GM12878 (cell line): ENCODE measurements at regions not wholly inside any gene's neighbourhood (a gene's known extent, or its start where the extent isn't known, plus 50 kb on each side); places are given as distances from the start of the nearest gene placed in this dataset.

Experiments used
- ATAC-seq: fragments of 200-7000 bp; cut with Tn5 transposase; 3 replicates; pipeline ENCODE4 v1.9.1; 2020; ENCODE audit warnings: mild to moderate bottlenecking, moderate library complexity
- BruUV-seq: library from RNA; stranded (reverse); fragments of 400-500 nt; replicated peaks from 2 replicates; lab custom pipeline; 2021; lab: Mats Ljungman, UMichigan
- CTCF ChIA-PET: fragments of 300-600 bp; sonication (Branson Sonifier 250); formaldehyde crosslinking; extraction: SDS; loops from one replicate; lab custom pipeline; 2021; ENCODE audit warnings: inconsistent platforms; lab: Yijun Ruan, JAX
- POLR2A ChIA-PET: fragments of 350-600 bp; formaldehyde crosslinking; extraction: SDS; loops from one replicate; lab custom pipeline; 2021; ENCODE audit warnings: inconsistent platforms; lab: Charles Lee
- RAD21 ChIA-PET: fragments of 300-600 bp; sonication (Branson Sonifier 250); formaldehyde crosslinking; loops from one replicate; lab custom pipeline; 2023; ENCODE audit warnings: antibody characterized with exemption; ENCODE audit not compliant: unreplicated experiment; lab: Charles Lee
- SMC1A ChIA-PET: fragments of 300-600 bp; sonication (Branson Sonifier 250); formaldehyde crosslinking; loops from one replicate; lab custom pipeline; 2023; ENCODE audit not compliant: unreplicated experiment, uncharacterized antibody; lab: Charles Lee
- DNase-seq: peaks from one replicate; pipeline ENCODE4 v3.0.0-alpha.2; 2011; ENCODE audit warnings: low read depth, low spot score
- FAIRE-seq: peaks from 3 replicates; lab custom pipeline; 2011; peaks lifted over from hg19 to GRCh38; lab: Jason Lieb, UNC
- H2AFZ ChIP-seq: 2 replicates; pipeline ENCODE4 v1.6.0; 2011; ENCODE audit warnings: low read depth, low read length, control low read depth; ENCODE audit not compliant: control insufficient read depth
- H3K27ac ChIP-seq: 2 replicates; pipeline ENCODE4 v1.5.1; 2011; ENCODE audit warnings: control low read depth; ENCODE audit not compliant: control insufficient read depth, insufficient read depth
- H3K27me3 ChIP-seq, 2 experiments: replicated peaks in 1 of 2; 2 replicates each; pipeline versions ENCODE4 v1.6.0 to v1.6.1; 2011; ENCODE audit warnings: low read length in 1 of 2; ENCODE audit not compliant: control insufficient read depth in 2 of 2, insufficient read depth in 2 of 2
- H3K36me3 ChIP-seq, 2 experiments: 2 replicates each; pipeline ENCODE4 v1.5.1; 2011; ENCODE audit warnings: low read length in 1 of 2; ENCODE audit not compliant: control insufficient read depth in 2 of 2, insufficient read depth in 2 of 2
- H3K4me1 ChIP-seq: 2 replicates; pipeline ENCODE4 v1.6.1; 2011; ENCODE audit warnings: mild to moderate bottlenecking, low read length, moderate library complexity, mixed read lengths; ENCODE audit not compliant: control insufficient read depth, insufficient read depth
- H3K4me2 ChIP-seq: 2 replicates; pipeline ENCODE4 v1.6.0; 2011; ENCODE audit warnings: control low read depth; ENCODE audit not compliant: control insufficient read depth, insufficient read depth
- H3K4me3 ChIP-seq: fragments of 200-600 bp; sonication (generic); 2 replicates; pipeline ENCODE4 v1.5.1; 2016
- H3K79me2 ChIP-seq: 2 replicates; pipeline ENCODE4 v1.6.0; 2011; ENCODE audit warnings: low read length; ENCODE audit not compliant: control insufficient read depth, insufficient read depth
- H3K9ac ChIP-seq: 2 replicates; pipeline ENCODE4 v1.8.0; 2011; ENCODE audit warnings: low read length, control low read depth, mixed read lengths; ENCODE audit not compliant: control insufficient read depth, insufficient read depth
- H3K9me3 ChIP-seq: replicated peaks from 3 replicates; pipeline ENCODE4 v1.5.1; 2011; ENCODE audit warnings: mild to moderate bottlenecking, low read length; ENCODE audit not compliant: control insufficient read depth, insufficient read depth
- H4K20me1 ChIP-seq: 2 replicates; pipeline ENCODE4 v1.6.0; 2011; ENCODE audit not compliant: control insufficient read depth, insufficient read depth
- BCL3 ChIP-seq: IDR thresholded peaks from 2 replicates; pipeline ENCODE4 v1.6.1; 2011; ENCODE audit warnings: borderline replicate concordance, low read depth, mild to moderate bottlenecking, moderate library complexity, low read length; ENCODE audit not compliant: insufficient read depth, poor library complexity, severe bottlenecking
- BRCA1 ChIP-seq: IDR thresholded peaks from 2 replicates; pipeline ENCODE4 v1.6.1; 2011; ENCODE audit warnings: low read depth, low read length, improper control_type of control experiment
- ELK1 ChIP-seq: IDR thresholded peaks from 2 replicates; pipeline ENCODE4 v1.6.1; 2012; ENCODE audit warnings: low read depth, low read length, improper control_type of control experiment
- GATAD2B ChIP-seq: fragments of 450-650 bp; conservative IDR thresholded peaks from 2 replicates; pipeline ENCODE4 v1.6.1; 2017; ENCODE audit warnings: low read depth, mild to moderate bottlenecking, moderate library complexity
- KDM1A ChIP-seq: fragments of 200-600 bp; sonication (generic); IDR thresholded peaks from 2 replicates; pipeline ENCODE4 v1.6.1; 2016; ENCODE audit warnings: borderline replicate concordance
- MLLT1 ChIP-seq: fragments of 450-650 bp; IDR thresholded peaks from 2 replicates; pipeline ENCODE4 v1.6.1; 2016; ENCODE audit warnings: mild to moderate bottlenecking
- NR2C1 ChIP-seq: fragments of 450-650 bp; IDR thresholded peaks from 2 replicates; pipeline ENCODE4 v1.6.1; 2017; ENCODE audit warnings: antibody characterized with exemption, mild to moderate bottlenecking, moderate library complexity
- PBX3 ChIP-seq: IDR thresholded peaks from 2 replicates; pipeline ENCODE4 v1.6.1; 2011; ENCODE audit warnings: mild to moderate bottlenecking, low read depth, low read length, moderate library complexity; ENCODE audit not compliant: insufficient replicate concordance
- RCOR1 ChIP-seq: conservative IDR thresholded peaks from 2 replicates; pipeline ENCODE4 v1.6.1; 2012; ENCODE audit warnings: low read depth, low read length, improper control_type of control experiment
- TAF1 ChIP-seq: IDR thresholded peaks from 2 replicates; pipeline ENCODE4 v1.6.1; 2011; ENCODE audit warnings: mild to moderate bottlenecking, low read depth, low read length, borderline replicate concordance
- ZNF622 ChIP-seq: fragments of 450-650 bp; IDR thresholded peaks from 2 replicates; pipeline ENCODE4 v1.6.1; 2017; ENCODE audit warnings: mild to moderate bottlenecking, inconsistent platforms
- WGBS: methylation state at CpG from one replicate; pipeline ENCODE4 v1.1.6; 2016; ENCODE audit warnings: low lambda C conversion rate; ENCODE audit not compliant: insufficient replicate concordance, insufficient coverage; ENCODE audit errors: missing lambda C conversion rate; 5-methylcytosine and 5-hydroxymethylcytosine counted together
- in situ Hi-C: fragments of 300-500 bp; cut with MboI; formaldehyde crosslinking; loops from 9 replicates; pipeline ENCODE4 v1.14.3; 2018; ENCODE audit warnings: mixed read lengths
- intact Hi-C: fragments of 100-400 bp; cut with micrococcal nuclease; formaldehyde crosslinking; loops from one replicate; pipeline ENCODE4 v1.14.2; 2022; ENCODE audit not compliant: unreplicated experiment

- FAIRE-seq (no peak), ATAC-seq (no peak), DNase-seq (no peak)
- TF ChIP-seq MLLT1 (no peak), GATAD2B (no peak), PBX3 (no peak)
- intact Hi-C loops (no loop called here), in situ Hi-C loops (loop anchor here (25.0 kb wide), 1 partner anchor 99 kb away; no protein-coding TSS in a partner anchor)
- SMC1A ChIA-PET = no interaction called here
- WGBS = 36% methylated on average over 1 of the region's 1 CpG
- no peaks in the 10 kb centered on the region for H3K36me3 ChIP-seq
- no peak overlapping the region for H3K27ac ChIP-seq
- H3K4me2 ChIP-seq = no peak overlapping the region
- no peaks in the 10 kb centered on the region for H3K27me3 ChIP-seq
- POLR2A ChIA-PET = no interaction called here
- BruUV-seq = no TSS peak
- no peaks in the 10 kb centered on the region for H4K20me1 ChIP-seq
- no peak overlapping the region for H3K9ac ChIP-seq
- H3K9me3 ChIP-seq = no peaks in the 10 kb centered on the region
- RAD21 ChIA-PET = no interaction called here
- no peak overlapping the region for H2AFZ ChIP-seq
- no peaks in the 10 kb centered on the region for H3K79me2 ChIP-seq
- no peaks in the 10 kb centered on the region for H3K4me1 ChIP-seq
- CTCF ChIA-PET = no interaction called here
- no peak overlapping the region for H3K4me3 ChIP-seq
Measured at GRCh38 chr21:27837936-27838335, 871.0 kb upstream of the ADAMTS5 start.

GRCh38 chr21:27833298-27833697, 866.4 kb upstream of the ADAMTS5 start:
- in situ Hi-C loops = loop anchor here (25.0 kb wide), 1 partner anchor 104 kb away; no protein-coding TSS in a partner anchor
- H3K79me2 ChIP-seq = no peaks in the 10 kb centered on the region
- FAIRE-seq (no peak), ATAC-seq (no peak), DNase-seq (no peak)
- H3K27ac ChIP-seq = no peak overlapping the region
- no peak overlapping the region for H3K9ac ChIP-seq
- WGBS = 0% methylated on average over 3 of the region's 3 CpGs
- H2AFZ ChIP-seq = no peak overlapping the region
- RAD21 ChIA-PET = no interaction called here
- intact Hi-C loops = no loop called here
- no peaks in the 10 kb centered on the region for H3K4me1 ChIP-seq
- H3K4me3 ChIP-seq = no peak overlapping the region
- SMC1A ChIA-PET = no interaction called here
- TF ChIP-seq NR2C1 = no peak
- no peak for TF ChIP-seq ZNF622
- TF ChIP-seq ELK1 = no peak
- no peak for TF ChIP-seq RCOR1
- no peak for TF ChIP-seq TAF1
- no peak for TF ChIP-seq BCL3
- TF ChIP-seq BRCA1 = no peak
- no peak for TF ChIP-seq KDM1A
- TF ChIP-seq, all 136 proteins: peak for 0
- ChIA-PET POLR2A (no interaction called here), CTCF (no interaction called here)
- no peaks in the 10 kb centered on the region for H3K27me3 ChIP-seq
- H3K9me3 ChIP-seq = no peaks in the 10 kb centered on the region
- BruUV-seq = no TSS peak
- no peak overlapping the region for H3K4me2 ChIP-seq
- H3K36me3 ChIP-seq = no peaks in the 10 kb centered on the region
- no peaks in the 10 kb centered on the region for H4K20me1 ChIP-seq
